ENCODE measurements at regions not wholly inside any gene's neighbourhood (a gene's known extent, or its start where the extent isn't known, plus 50 kb on each side); places are given as distances from the start of the nearest gene placed in this dataset.
"Not testable (repeated sequence)": the region's sequence is repeated elsewhere in the genome, so short reads cannot be mapped to it uniquely, and the experiment has no call there.

GRCh38 chrX:3479026-3479425 is 132.6 kb upstream of the MXRA5 start:
- no peak for DNase-seq
- TF ChIP-seq GATA1 (IDR thresholded peaks at IDR 0.05; ENCODE audit: low read depth, low read length) (no peak), POLR2A (IDR thresholded peaks at IDR 0.05; ENCODE audit: low read length) (no peak)

DNA sequence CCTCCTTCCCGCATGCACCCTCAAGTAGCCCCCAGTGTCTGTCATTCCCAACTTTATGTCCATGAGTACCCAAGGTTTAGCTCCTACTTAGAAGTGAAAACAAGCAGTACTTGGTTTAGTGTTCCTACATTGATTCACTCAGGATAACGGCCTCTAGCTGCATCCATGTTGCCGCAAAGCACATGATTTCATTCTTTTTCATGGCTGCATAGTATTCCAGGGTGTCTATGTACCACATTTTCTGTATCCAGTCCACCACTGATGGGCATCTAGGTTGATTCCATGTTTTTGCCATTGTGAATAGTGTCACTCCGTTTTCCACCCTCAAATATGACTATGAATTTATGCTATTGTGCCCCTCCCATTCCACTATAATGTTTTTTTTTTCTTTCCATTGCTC is 130.5 kb upstream of the MXRA5 start:
- no peak for DNase-seq
- no peak for TF ChIP-seq POLR2A (IDR thresholded peaks at IDR 0.05; ENCODE audit: low read length)
- no peak for TF ChIP-seq GATA1 (IDR thresholded peaks at IDR 0.05; ENCODE audit: low read depth, low read length)

DNA sequence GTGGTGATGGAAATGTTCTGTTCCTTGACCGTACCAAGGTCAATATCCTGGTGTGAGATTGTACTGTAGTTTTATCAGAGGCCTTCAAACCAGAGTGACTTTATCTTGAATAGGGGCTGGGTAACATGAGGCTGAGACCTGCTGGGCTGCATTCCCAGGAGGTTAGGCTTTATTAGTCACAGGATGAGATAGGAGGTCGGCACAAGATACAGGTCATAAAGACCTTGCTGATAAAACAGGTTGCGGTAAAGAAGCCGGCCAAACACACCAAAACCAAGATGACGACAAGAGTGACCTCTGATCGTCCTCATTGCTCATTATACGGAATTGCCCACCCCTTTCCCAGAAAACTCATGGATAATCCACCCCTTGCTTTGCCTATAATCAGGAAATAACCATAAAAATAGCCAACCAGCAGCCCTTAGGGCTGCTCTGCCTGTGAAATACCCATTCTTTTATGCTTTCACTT is 123.8 kb upstream of the MXRA5 start:
- DNase-seq, result not testable (repeated sequence)

DNA sequence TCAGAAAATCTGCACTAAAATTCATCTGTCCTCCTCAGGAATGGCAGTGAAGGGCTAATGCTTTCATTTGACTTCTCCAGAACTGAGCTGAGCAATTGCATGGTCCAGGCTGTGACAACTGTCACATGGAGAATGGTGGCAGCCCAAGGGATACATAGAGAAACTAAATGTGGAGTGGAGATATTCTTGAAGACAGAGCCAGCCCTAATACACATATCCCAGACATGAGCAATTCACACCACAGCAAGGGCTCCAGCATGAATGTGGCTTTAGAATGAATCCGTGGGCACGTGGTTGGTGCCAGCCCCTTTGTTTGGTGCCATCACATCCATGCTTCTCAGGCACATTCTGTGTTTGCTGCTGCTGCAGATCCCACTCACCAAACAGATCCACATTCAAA is 121.6 kb upstream of the MXRA5 start:
- TF ChIP-seq GATA1 (IDR thresholded peaks at IDR 0.05; ENCODE audit: low read depth, low read length), result no peak
- DNase-seq, result no peak

DNA sequence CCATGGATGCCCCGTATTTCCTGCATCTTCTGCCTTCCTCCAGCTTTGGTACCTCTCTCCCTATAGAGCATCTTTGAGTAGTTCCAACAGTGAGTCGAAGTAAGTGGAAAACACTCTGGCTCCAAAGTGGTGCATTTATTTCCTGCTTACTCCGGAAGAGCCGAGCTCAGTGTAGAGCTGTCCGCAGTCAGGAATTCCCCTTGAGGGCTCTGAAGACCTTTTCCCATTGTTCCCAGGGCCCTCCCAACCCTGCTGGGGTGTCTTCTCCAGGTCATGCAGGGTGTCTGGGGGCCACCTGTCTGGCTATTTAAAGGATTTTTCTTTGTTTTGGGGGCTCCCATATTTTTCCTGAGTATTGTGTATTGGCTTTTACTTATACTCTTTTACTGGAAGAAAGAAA is 118.6 kb upstream of the MXRA5 start:
- TF ChIP-seq GATA1 (IDR thresholded peaks at IDR 0.05; ENCODE audit: low read depth, low read length) (no peak), POLR2A (IDR thresholded peaks at IDR 0.05; ENCODE audit: low read length) (no peak)
- DNase-seq, result no peak

- DNase-seq, result no peak
- TF ChIP-seq GATA1 (IDR thresholded peaks at IDR 0.05; ENCODE audit: low read depth, low read length) (no peak), POLR2A (IDR thresholded peaks at IDR 0.05; ENCODE audit: low read length) (no peak)
Measured at GRCh38 chrX:3462166-3462508, 115.7 kb upstream of the MXRA5 start.

GRCh38 chrX:3461397-3462165 is 115.1 kb upstream of the MXRA5 start:
- DNase-seq, result no peak

DNA sequence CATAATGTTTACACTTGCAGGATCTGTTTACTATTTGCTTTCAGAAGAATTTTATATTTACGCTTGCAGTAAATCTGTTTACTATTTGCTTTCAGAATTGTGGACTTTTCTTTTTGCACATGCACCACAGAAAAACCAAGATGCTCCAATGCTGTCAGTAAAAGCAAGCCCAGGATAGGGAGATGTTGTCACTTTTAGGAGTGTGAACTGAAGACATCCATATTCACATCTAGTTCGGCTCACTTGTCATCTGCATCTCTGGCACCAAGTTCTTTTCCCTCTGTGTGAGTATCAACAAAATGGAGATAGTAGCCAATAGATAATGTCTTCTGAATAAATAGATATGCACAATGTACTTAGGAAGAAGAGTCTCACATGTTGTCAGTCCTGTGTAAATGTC is 109.3 kb upstream of the MXRA5 start:
- no peak for DNase-seq
- TF ChIP-seq GATA1 (IDR thresholded peaks at IDR 0.05; ENCODE audit: low read depth, low read length), result no peak
- no peak for TF ChIP-seq POLR2A (IDR thresholded peaks at IDR 0.05; ENCODE audit: low read length)

More at GRCh38 chrX:3461397-3462165, 115.1 kb upstream of the MXRA5 start:
- TF ChIP-seq POLR2A (IDR thresholded peaks at IDR 0.05; ENCODE audit: low read length), result no peak
- no peak for TF ChIP-seq GATA1 (IDR thresholded peaks at IDR 0.05; ENCODE audit: low read depth, low read length)

DNA sequence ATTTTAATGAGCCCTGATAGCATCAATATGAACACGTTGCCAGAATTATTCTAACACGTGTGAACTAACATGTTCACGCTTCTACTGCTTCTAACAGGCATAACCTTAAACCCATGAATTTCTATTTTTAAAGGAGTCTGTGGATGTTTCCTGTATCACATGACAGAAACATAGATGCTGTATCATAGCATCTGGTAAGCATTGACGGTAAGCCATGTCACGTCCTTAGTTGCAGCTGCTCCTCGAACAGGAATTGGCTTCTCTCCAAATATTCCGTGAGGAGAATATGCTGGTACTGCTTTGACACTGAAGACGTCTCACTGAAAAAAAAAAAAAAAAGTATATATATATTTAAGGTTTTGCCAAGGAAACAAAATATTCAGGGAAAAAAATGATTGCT is 105.1 kb upstream of the MXRA5 start:
- TF ChIP-seq POLR2A (IDR thresholded peaks at IDR 0.05; ENCODE audit: low read length) (no peak), GATA1 (IDR thresholded peaks at IDR 0.05; ENCODE audit: low read depth, low read length) (no peak)
- no peak for DNase-seq

- no peak for DNase-seq
Measured at GRCh38 chrX:3450881-3451570, 104.6 kb upstream of the MXRA5 start.

GRCh38 chrX:3449287-3449686 is 102.8 kb upstream of the MXRA5 start:
- TF ChIP-seq POLR2A (IDR thresholded peaks at IDR 0.05; ENCODE audit: low read length) (no peak), GATA1 (IDR thresholded peaks at IDR 0.05; ENCODE audit: low read depth, low read length) (no peak)
- no peak for DNase-seq

More at GRCh38 chrX:3450881-3451570, 104.6 kb upstream of the MXRA5 start:
- no peak for TF ChIP-seq POLR2A (IDR thresholded peaks at IDR 0.05; ENCODE audit: low read length)
- no peak for TF ChIP-seq GATA1 (IDR thresholded peaks at IDR 0.05; ENCODE audit: low read depth, low read length)

- TF ChIP-seq POLR2A (IDR thresholded peaks at IDR 0.05; ENCODE audit: low read length), result no peak
- no peak for TF ChIP-seq GATA1 (IDR thresholded peaks at IDR 0.05; ENCODE audit: low read depth, low read length)
- no peak for DNase-seq
Measured at GRCh38 chrX:3448563-3448962, 102.1 kb upstream of the MXRA5 start.

DNA sequence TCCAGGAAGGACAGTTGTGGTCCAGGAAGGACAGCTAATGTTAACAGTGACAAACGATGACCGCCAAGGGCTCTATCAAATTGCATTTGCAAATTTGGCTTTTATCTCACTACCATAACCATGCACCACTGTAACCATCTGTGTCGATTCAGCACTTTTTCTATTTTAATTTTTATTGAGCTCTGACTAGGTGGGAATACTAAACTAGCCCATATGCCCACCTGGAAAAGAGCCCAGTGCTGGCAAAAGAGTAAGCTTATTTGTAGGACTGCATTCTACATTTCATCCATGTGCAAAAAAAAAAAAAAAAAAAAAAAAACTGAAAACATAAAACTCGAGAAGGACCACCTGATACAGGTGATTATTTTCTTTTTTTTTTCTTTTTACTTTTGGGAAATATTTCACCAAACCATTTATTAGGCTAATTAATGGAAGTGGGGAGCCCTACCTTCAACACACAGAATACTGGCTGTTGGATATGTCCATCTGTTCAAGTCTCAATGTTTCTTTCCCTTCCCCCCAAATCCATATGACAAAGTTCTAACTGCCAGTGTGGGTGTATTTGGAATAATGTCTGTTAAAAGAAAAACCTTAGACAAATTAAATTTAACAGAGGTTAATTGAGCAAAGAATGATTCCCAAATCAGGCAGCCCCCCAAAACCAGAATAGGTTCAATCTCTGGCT is 99.5 kb upstream of the MXRA5 start:
- DNase-seq, result no peak
- TF ChIP-seq GATA1 (IDR thresholded peaks at IDR 0.05; ENCODE audit: low read depth, low read length) (no peak), POLR2A (IDR thresholded peaks at IDR 0.05; ENCODE audit: low read length) (no peak)

GRCh38 chrX:3443184-3443583 is 96.7 kb upstream of the MXRA5 start:
- no peak for TF ChIP-seq POLR2A (IDR thresholded peaks at IDR 0.05; ENCODE audit: low read length)
- TF ChIP-seq GATA1 (IDR thresholded peaks at IDR 0.05; ENCODE audit: low read depth, low read length), result no peak
- no peak for DNase-seq

- TF ChIP-seq GATA1 (IDR thresholded peaks at IDR 0.05; ENCODE audit: low read depth, low read length) (no peak), POLR2A (IDR thresholded peaks at IDR 0.05; ENCODE audit: low read length) (no peak)
- no peak for DNase-seq
Measured at GRCh38 chrX:3442691-3443090, 96.2 kb upstream of the MXRA5 start.
